COR-L47 (cell line): ENCODE measurements at regions not wholly inside any gene's neighbourhood (a gene's known extent, or its start where the extent isn't known, plus 50 kb on each side); places are given as distances from the start of the nearest gene placed in this dataset.
"Not testable (repeated sequence)": the region's sequence is repeated elsewhere in the genome, so short reads cannot be mapped to it uniquely, and the experiment has no call there.

Source experiments
- DNase-seq: peaks from one replicate; lab custom pipeline; 2025; lab: John Stamatoyannopoulos, UW

DNA sequence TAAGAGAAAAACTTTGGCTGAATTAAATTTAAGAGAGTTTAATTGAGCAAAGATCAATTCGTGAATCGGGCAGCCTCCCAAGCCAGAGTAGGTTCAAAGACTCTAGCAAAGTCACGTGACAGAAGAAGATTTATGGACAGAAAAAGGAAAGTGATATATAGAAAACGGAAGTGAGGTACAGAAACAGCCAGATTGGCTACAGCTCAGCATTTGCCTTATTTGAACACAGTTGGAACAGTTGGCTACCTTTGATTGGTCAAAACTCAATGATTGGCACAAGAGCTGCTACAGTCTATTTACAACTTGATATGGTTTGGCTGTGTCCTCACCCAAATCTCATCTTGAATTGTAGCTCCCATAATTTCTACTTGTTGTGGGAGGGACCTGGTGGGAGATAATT, 102.6 kb downstream of the PLG start:
- no peak for DNase-seq

DNA sequence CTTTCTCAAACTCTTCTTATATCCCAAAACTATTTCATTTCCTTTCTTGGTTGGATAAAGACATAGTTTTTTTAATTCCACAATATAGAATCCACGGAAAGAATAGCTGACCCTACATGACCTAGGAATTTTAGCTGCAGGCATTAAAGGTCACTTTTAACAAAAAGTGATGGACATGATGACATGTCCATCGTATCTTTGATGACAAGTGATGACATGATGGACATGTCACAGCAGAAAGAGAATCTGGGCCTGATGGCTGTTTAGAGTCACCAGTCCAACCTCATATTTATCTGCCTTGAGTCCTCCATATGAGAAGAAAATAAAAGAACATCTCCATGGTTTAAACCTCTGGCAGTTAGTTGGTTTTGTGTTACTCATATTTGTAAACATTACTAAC, 106.2 kb downstream of the PLG start:
- DNase-seq, result no peak

DNA sequence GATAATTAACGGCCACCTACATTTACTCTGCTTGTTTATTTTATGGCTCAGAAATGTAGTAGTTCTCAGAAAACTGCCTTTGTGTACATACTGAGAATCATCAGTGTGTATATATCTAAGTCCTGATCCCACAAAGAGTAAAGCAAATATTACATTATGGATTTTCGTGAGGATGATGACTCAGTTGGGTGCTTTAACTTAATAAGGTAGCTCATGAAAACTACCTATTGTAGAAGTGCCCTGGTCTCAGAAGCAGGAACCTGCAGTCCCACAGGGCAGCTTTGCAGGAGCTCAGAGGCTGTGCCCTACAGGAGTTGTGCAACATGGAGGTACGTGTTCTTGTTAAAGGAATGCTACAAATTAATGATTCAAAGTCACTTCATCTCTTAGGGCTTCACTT, 108.2 kb downstream of the PLG start:
- no peak for DNase-seq

DNA sequence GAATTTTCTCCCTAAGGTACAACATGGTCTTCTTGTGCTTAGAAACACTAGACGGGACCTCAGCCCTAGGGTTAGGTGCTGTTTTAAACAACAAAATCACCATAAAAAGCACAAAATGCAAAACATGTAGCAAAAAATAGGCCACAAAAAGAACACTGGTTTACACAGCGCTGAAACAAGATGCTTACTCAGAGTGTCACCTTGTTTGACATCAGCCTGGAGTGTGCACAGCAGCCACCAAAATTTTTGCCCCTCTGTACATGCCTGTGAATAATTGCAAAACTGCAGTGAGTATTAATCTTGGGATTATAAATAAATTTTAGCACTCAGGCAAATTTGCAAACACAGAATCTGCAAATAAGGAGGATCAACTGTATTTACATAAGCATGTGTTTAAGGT, 110.1 kb downstream of the PLG start:
- no peak for DNase-seq

DNA sequence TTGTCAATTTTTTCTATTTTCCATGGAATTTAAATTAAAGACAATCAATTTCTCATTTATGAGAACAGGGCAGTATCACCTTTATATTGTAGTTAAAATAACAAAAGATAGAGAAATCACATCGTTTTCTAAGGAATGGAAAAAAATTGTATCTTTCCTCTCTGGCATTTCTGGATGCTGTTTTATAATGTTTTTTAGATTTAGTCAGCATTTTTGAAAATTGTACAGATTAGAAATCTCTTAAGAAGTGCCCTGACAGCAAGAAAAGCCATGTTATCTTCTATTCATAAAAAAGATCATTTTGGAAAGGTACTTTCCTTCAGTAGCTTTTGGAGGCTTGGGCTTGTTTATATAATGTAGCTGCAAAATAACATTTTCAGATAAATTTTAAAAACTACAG, 116.9 kb downstream of the PLG start:
- DNase-seq, result no peak

DNA sequence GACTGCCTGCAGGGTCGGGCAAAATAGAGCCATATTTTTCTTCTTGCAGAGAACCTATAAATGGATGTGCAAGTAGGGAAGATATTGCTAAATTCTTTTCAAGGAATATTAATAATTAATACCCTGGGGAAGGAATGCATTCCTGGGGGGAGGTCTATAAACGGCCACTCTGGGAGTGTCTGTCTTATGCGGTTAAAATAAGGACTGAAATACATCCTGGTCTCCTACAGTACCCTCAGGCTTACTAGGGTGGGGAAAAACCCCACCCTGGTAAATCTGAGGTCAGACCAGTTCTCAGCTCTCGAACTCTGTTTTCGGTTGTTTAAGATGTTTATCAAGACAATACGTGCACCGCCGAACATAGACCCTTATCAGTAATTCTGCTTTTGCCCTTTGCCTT, 118.6 kb downstream of the PLG start:
- not testable (repeated sequence) for DNase-seq

DNA sequence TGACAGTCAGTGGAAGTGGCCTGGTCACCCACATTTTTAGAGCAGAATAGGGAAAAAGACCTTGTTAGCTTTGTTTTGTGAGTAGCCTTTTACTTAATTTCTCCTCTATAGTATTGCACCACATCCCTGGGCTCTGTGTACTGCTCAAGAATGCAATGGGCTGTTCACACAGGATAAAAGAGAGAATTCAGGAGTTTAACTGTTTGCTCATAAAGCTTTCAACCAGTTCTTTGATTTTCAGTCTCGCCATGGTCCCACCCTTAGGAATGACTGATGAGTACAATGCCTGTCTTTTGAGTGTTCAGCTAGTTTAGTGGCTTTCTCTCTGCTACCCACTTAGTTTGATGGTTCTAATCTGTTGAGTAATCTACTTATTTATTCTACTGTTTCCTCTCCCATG, 129.7 kb downstream of the PLG start:
- no peak for DNase-seq

DNA sequence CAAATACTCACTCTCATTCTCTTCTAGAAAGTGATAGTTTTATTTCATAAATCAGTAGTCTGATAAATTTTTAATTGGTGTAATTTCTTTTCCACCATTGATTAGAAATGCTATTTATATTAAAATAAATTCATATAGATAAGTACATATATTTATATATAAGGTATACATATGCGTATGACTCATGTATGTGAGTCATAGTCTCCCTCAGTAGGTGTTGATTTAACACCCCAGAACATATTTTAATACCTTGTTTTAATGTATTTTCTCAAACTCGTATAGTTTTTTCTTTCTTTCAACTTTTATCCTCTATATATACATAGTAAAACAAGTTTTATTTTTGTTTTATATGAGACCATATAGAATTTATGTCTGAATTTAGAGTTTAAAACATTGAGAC, 130.4 kb downstream of the PLG start:
- no peak for DNase-seq

DNA sequence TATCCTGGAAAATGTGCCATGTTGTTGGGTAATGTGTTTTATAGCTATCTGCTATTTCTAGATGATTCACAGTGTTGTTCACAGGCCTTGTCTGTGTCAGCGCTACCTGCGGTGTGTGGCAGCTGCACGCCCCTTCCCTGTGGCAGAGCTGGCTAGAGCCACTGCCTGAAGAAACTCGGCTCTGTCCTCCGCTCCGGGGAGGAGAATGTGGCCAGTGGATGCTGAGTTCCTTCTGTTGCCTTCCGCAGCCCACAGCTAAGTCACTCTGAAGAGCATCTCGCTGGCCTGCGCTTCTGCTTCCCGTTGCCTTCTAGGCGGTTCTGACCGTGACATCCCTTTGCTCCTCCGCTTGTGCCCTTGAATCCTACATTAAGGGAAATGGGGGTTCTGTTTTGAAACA, 135.1 kb downstream of the PLG start:
- no peak for DNase-seq

DNA sequence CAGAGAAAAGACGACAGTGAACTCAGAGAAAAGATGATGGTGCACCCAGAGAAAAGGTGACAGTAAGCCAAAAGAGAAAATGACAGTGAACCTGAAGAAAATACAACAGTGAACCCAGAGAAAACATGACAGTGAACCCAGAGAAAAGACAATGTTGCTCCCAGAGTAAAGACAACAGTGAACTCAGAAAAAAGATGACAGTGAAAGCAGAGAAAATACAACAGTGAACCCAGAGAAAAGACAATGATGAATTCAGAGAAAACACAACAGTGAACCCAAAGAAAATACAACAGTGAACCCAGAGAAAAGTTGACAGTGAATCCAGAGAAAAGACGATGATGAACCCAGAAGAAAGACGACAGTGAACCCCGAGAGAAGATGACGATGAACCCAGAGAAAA, 140.5 kb upstream of the MAP3K4 start:
- no peak for DNase-seq

DNA sequence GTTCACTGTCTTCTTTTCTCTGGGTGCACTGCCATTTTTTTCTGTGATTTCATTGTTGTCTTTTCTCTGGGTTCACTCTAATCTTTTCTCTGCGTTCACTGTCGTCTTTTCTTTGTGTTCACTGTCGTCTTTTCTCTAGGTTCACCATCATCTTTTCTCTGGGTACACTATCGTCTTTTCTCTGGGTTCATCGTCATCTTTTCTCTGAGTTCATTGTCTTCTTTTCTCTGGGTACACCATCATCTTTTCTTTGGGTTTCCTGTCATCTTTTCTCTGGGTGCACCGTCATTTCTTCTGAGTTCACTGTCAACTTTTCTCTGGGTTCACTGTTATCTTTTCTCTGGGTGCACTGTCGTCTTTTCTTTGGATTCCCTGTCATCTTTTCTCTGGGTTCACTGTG, 137.6 kb upstream of the MAP3K4 start:
- DNase-seq, result no peak

DNA sequence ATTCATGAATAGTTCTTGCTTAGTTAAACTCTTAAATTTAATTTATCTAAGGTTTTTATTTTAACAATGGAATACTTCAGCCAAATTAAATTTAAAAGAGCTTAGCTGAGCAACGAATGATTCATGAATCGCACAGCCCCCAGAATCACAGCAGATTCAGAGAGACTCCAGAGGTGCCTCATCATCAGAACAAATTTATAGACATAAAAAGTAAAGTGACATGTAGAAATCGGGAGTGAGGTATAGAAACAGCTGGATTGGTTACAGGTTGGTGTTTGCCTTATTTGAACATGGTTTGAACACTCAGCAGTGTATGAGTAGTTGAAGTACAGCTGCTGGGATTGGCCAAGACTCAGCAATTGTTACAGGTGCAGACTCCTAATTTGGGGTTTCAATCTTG, 132.7 kb upstream of the MAP3K4 start:
- no peak for DNase-seq

DNA sequence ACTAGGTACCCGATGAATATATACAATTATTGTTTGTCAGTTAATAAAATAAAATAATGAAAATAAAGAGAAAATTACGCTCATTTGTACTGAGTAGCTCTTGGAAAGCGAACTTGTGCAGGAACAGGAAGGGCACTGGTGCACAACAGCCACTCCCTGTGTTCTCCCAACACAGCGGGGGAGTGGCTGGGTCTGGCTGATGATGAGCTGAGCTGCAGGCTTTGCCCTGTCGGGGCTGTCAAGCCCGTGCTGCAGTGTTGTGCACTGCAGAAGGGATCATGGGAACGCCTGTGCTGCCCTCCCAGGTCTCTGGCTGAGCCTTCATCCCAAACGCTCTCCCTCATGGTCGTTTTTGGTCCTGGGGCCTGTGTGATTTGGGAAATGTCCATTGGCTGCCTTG, 131.7 kb upstream of the MAP3K4 start:
- DNase-seq, result no peak

DNA sequence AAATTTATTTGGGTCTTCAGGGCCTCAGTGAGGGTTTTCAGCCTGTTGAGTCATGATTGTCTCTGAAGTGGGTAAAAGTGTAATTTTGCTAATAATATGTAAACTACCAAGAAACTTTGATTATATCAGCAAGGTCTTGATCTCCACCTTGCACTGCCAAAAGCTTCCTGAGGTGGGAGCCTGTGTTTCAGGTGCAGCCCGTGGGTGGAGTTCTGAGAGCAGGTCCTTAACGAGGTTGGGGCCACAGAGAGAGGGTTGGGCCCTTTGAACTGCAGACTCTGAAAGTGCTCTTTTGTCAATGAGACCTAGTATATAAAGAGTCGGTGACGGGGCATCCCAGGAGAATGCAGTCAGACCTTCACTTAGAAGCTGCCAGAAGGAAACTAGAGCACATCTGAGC, 129.7 kb upstream of the MAP3K4 start:
- no peak for DNase-seq

DNA sequence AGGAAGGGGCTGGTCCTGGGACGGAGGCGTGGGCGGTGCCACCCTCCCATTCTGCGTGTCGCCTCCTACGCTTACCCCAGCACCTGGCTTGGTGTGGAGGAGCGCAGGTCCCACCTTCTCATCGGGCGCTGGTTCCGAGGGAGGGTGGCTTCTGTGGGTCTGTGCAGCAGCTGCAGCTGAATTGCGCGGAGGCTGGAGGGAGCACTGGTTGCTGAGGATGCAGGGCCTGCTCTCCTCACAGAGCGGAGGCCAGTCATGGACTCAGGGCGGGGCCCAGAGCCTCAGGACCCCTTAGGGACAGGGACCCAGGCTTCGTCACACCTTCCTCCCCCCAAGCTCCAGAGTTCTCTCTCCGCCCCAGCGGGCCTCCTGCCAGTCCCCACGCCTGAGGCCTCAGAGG, 127.8 kb upstream of the MAP3K4 start:
- DNase-seq, result no peak

DNA sequence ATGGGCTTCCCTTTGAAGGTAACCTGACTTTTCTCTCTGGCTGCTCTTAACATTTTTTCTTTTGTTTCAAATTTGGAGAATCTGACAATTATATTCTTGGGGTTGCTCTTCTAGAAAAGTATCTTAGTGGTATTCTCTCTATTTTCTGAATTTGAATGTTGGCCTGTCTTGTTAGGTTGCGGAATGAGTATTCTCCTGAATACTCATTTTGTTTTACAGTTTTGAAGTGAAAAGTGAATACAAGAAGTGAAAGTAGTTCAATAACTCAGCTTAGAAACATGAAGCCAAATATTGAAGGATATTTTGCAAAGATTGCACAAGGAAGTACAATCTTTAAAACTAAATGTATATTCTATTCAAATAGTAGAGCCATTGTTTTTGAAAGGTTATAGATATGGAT, 120.2 kb upstream of the MAP3K4 start:
- no peak for DNase-seq

DNA sequence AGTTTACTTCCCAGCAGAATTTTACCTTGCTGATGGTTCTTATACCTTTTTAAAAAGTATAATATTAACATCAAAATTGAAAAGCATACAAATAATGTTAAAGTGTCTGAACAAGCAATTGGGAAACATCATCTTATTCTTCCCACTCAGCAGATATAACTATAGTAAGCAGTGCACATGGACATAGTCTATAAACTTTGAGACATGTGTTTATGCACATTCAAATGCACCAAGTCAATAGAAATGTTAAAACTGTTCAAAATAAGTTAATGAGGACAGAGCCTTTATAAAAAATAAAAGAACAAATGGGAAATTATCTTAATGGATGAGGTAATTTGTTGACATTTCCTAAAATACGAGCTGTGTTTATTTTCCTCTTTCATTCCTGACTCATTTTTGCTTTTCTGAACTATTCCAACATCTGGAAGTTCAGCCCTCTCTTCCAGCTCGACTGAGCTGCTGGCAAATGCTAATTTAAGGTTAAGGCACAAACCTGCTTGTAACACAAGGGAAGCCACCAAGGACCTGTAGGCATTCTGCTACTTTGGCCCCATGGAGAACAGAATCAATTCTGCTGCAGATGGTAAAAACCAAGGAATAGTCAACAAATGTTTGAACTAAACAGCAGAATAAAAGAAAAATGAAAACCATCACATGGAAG, 110.3 kb upstream of the MAP3K4 start:
- DNase-seq, result no peak

DNA sequence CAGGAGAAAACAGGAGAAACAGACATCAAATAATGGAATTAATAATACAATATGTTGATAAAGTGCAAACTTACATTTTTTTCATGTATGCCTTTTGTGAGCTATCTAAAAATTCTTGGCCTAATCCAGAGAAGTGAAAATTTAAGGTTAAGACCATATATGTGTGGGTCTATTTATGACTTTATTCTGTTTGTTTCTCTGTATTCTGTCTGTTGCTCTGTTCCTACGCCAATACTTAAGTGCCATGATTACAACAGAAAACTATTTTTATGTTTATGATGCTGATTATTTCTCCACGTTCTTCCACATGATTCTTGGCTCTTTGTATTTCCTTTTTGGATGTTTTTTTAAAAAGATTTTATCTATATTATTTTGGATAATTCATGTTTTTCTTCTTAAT, 109.6 kb upstream of the MAP3K4 start:
- DNase-seq, result no peak

DNA sequence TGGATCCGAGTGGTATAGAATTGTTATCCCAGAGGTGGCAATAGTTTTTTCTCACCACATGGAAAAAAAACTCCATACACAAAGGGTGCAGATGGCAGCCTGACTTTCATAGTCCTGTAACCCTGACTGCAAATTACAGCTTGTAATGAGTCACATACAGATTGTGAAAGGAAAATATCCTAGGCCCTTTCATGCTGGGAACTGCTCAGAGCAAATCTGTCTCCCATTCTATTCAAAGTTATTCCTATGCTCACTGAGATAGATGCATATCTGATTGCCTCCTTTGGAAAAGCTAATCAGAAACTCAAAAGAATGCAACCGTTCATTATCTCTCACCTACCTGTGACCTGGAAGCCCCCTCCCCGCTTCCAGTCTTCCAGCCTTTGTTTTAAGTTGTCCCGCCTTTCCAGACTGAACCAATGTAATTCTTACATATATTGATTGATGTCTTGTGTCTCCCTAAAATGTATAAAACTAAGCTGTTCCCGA, 108.7 kb upstream of the MAP3K4 start:
- no peak for DNase-seq

DNA sequence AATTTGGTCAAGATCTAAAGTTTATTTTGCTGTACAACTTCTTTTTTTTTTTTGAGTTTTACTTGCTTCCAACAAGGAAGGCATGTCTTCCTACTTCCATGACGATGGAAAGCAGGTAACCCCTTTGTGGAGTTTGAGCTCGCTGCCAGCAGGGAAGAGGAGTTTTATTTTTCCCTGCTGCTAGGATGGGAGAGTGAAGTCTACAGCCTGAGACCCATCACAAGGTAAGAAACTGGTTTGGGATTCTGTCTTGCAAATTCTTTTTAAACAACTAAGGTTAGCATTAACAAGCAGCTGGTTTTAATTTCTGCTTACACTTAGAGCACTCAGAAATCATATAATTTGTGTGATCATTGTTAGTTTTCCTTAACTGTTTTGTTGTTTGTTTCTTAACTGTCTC, 108.0 kb upstream of the MAP3K4 start:
- no peak for DNase-seq

DNA sequence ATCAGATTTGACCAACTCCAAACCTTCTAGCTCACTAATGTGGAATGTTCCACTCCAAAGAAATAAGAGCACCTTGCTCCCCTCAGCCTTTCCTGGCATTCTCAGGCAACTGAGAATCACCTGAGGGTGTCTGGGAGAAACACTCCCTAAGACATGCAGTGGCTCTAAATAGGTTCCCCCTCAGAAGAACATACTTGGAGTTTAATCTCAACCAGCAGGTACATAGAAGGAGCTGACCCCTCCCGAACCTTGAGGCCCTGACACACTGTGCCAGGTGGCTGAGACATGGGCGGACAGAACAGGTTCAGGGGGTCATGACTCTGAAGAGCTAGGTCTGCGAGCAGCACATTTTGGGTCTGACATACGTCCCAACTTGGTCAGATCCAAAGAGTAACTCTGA, 107.6 kb upstream of the MAP3K4 start:
- DNase-seq, result no peak

DNA sequence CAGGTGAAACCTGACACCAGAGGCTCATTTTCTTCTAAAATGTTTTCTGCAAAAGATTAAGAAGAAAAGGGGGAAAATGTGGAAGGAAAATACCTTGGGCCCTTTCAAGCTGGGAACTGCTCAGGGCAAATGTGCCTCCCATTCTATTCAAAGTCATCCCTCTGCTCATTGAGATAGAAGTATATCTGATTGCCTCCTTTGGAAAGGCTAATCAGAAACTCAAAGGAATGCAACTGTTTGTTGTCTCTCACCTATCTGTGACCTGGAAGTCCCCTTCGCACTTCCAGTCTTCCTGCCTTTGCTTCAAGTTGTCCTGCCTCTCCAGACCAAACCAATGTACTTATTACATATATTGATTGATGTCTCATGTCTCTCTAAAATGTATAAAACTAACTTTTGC, 102.4 kb upstream of the MAP3K4 start:
- not testable (repeated sequence) for DNase-seq

DNA sequence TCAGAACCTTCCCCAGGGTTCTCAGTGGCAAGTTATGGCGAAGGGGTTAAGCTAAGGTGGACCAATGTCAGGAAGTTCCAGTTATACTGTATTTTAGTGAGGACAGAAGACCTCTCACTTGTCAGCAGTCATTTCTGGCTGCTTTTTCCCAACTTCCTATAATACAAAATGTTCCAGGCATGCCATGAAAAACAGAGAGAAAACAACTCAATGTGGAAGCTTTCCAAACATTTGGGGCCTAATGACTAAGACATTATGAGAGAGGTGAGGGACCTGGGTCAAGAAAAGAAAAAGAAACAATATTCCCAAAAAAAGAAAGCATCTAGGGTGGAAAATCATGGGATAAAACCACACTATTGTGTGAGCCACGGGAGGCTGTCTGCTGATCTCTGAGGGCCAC, 99.9 kb upstream of the MAP3K4 start:
- DNase-seq, result no peak

DNA sequence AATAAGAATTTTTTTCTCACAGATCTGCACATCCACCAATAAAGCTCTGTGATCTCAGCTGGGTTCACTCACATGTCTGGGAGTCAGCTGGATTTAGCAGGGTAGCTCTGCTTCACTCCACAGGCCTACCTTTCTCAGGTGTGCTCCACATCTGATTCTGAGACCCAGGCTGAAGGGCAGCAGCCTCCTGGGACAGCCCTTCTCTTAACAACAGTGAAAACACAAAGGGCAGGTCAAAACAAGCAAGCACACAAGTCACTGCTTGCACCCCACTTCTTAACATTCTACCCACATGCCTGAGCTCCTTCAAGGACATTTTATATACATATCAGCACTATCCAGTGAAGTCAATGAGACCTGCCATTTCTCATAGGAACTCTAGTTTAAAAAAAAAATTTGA, 96.0 kb upstream of the MAP3K4 start:
- no peak for DNase-seq
